ENCODE measurements at regions not wholly inside any gene's neighbourhood (a gene's known extent, or its start where the extent isn't known, plus 50 kb on each side); places are given as distances from the start of the nearest gene placed in this dataset.

GRCh38 chr13:80939581-80939980, 598.7 kb upstream of the SPRY2 start:
- no peak for TF ChIP-seq CTCF (IDR thresholded peaks at IDR 0.05; ENCODE audit: poor library complexity, severe bottlenecking)
- no peak for TF ChIP-seq EP300 (conservative IDR thresholded peaks at IDR 0.05; ENCODE audit: poor library complexity, severe bottlenecking)
- TF ChIP-seq POLR2AphosphoS5 (IDR thresholded peaks at IDR 0.05), result no peak
- no peak for TF ChIP-seq MXI1 (conservative IDR thresholded peaks at IDR 0.05; ENCODE audit: poor library complexity, severe bottlenecking)
- no peak for TF ChIP-seq EZH2 (IDR thresholded peaks at IDR 0.05; ENCODE audit: borderline replicate concordance, insufficient read depth, low read length, poor library complexity, severe bottlenecking)
- no peak for TF ChIP-seq TAF1 (IDR thresholded peaks at IDR 0.05; ENCODE audit: low read depth)
- no peak for TF ChIP-seq RAD21 (conservative IDR thresholded peaks at IDR 0.05)
- no peak for TF ChIP-seq SMC3 (conservative IDR thresholded peaks at IDR 0.05; ENCODE audit: poor library complexity)
- TF ChIP-seq REST (IDR thresholded peaks at IDR 0.05; ENCODE audit: borderline replicate concordance), result no peak
